WTC11 (cell line): ENCODE measurements at regions not wholly inside any gene's neighbourhood (a gene's known extent, or its start where the extent isn't known, plus 50 kb on each side); places are given as distances from the start of the nearest gene placed in this dataset.

Experiments
- ATAC-seq: fragments of 200-7000 bp; cut with Tn5 transposase; 2 replicates; pipeline ENCODE4 v1.10.0; 2021; ENCODE audit warnings: mild to moderate bottlenecking, moderate library complexity
- CTCF ChIA-PET: fragments of 300-600 bp; sonication (Branson Sonifier 250); formaldehyde crosslinking; loops from one replicate; lab custom pipeline; 2021; ENCODE audit warnings: antibody characterized with exemption; lab: Charles Lee
- POLR2A ChIA-PET: fragments of 350-600 bp; sonication (Branson Sonifier 250); formaldehyde crosslinking; loops from one replicate; lab custom pipeline; 2021; ENCODE audit warnings: antibody characterized with exemption; lab: Charles Lee
- DNase-seq: peaks from one replicate; pipeline ENCODE4 v3.0.0; 2021; ENCODE audit warnings: low spot score
- H3K27ac Mint-ChIP-seq: 2 replicates; pipeline ENCODE4 v1.8.0; 2021; ENCODE audit warnings: mixed read lengths
- H3K27me3 Mint-ChIP-seq: 2 replicates; pipeline ENCODE4 v1.8.0; 2021; ENCODE audit warnings: low read depth, mild to moderate bottlenecking, moderate library complexity, mixed read lengths
- H3K36me3 Mint-ChIP-seq: 2 replicates; pipeline ENCODE4 v1.8.0; 2021; ENCODE audit warnings: mixed read lengths
- H3K4me1 Mint-ChIP-seq: 2 replicates; pipeline ENCODE4 v1.8.0; 2022; ENCODE audit warnings: mixed read lengths
- H3K4me3 Mint-ChIP-seq: 2 replicates; pipeline ENCODE4 v1.8.0; 2021; ENCODE audit warnings: mild to moderate bottlenecking, moderate library complexity, mixed read lengths
- H3K9me3 Mint-ChIP-seq: 2 replicates; pipeline ENCODE4 v1.8.0; 2021; ENCODE audit warnings: mixed read lengths
- CREB1 ChIP-seq: sonication (generic); formaldehyde crosslinking; IDR thresholded peaks from 2 replicates; pipeline ENCODE4 v1.8.0; 2023; ENCODE audit warnings: mild to moderate bottlenecking, missing genetic modification reagents
- CREM ChIP-seq: sonication (generic); formaldehyde crosslinking; IDR thresholded peaks from 2 replicates; pipeline ENCODE4 v1.8.1; 2022; ENCODE audit warnings: mild to moderate bottlenecking, missing genetic modification reagents, moderate library complexity
- ESRRA ChIP-seq: sonication (generic); formaldehyde crosslinking; IDR thresholded peaks from 2 replicates; pipeline ENCODE4 v1.8.1; 2022; ENCODE audit warnings: mild to moderate bottlenecking, missing genetic modification reagents, borderline replicate concordance
- ETV6 ChIP-seq: sonication (generic); formaldehyde crosslinking; IDR thresholded peaks from 2 replicates; pipeline ENCODE4 v1.8.1; 2022; ENCODE audit warnings: mild to moderate bottlenecking, missing genetic modification reagents
- JUN ChIP-seq: sonication (generic); formaldehyde crosslinking; IDR thresholded peaks from 2 replicates; pipeline ENCODE4 v1.8.0; 2023; ENCODE audit warnings: mild to moderate bottlenecking, missing genetic modification reagents
- MLX ChIP-seq: sonication (generic); formaldehyde crosslinking; IDR thresholded peaks from 2 replicates; pipeline ENCODE4 v1.8.1; 2023; ENCODE audit warnings: mild to moderate bottlenecking, missing genetic modification reagents, moderate library complexity
- NR1H2 ChIP-seq: sonication (generic); formaldehyde crosslinking; IDR thresholded peaks from 2 replicates; pipeline ENCODE4 v1.9.0; 2021; ENCODE audit warnings: mild to moderate bottlenecking, moderate library complexity, missing genetic modification reagents
- NR2C2 ChIP-seq: sonication (generic); formaldehyde crosslinking; IDR thresholded peaks from 2 replicates; pipeline ENCODE4 v1.8.0; 2022; ENCODE audit warnings: mild to moderate bottlenecking, missing genetic modification reagents
- NR3C1 ChIP-seq: sonication (generic); formaldehyde crosslinking; conservative IDR thresholded peaks from 2 replicates; pipeline ENCODE4 v1.8.1; 2023; ENCODE audit warnings: low read depth, mild to moderate bottlenecking, missing genetic modification reagents
- PREB ChIP-seq: sonication (generic); formaldehyde crosslinking; IDR thresholded peaks from 2 replicates; pipeline ENCODE4 v1.8.1; 2022; ENCODE audit warnings: mild to moderate bottlenecking, missing genetic modification reagents, moderate library complexity, borderline replicate concordance
- SMAD4 ChIP-seq: sonication (generic); formaldehyde crosslinking; IDR thresholded peaks from 2 replicates; pipeline ENCODE4 v1.8.0; 2022; ENCODE audit warnings: mild to moderate bottlenecking, missing genetic modification reagents
- ZBTB43 ChIP-seq: sonication (generic); formaldehyde crosslinking; IDR thresholded peaks from 2 replicates; pipeline ENCODE4 v1.8.1; 2023; ENCODE audit warnings: mild to moderate bottlenecking, missing genetic modification reagents
- ZMAT4 ChIP-seq: fragments of 250-450 bp; sonication (Bioruptor Pico); IDR thresholded peaks from 2 replicates; pipeline ENCODE4 v1.9.0; 2021; ENCODE audit warnings: mild to moderate bottlenecking
- ZNF121 ChIP-seq: sonication (generic); formaldehyde crosslinking; IDR thresholded peaks from 2 replicates; pipeline ENCODE4 v1.8.0; 2023; ENCODE audit warnings: missing genetic modification reagents
- ZNF416 ChIP-seq: fragments of 250-450 bp; sonication (Bioruptor Pico); IDR thresholded peaks from 2 replicates; pipeline ENCODE4 v1.9.0; 2021; ENCODE audit warnings: mild to moderate bottlenecking, inconsistent platforms
- ZNF423 ChIP-seq: fragments of 250-450 bp; sonication (Bioruptor Pico); IDR thresholded peaks from 2 replicates; pipeline ENCODE4 v2.1.2; 2022; ENCODE audit warnings: mild to moderate bottlenecking, moderate library complexity
- ZNF532 ChIP-seq: fragments of 250-450 bp; sonication (Bioruptor Pico); IDR thresholded peaks from 2 replicates; pipeline ENCODE4 v1.9.0; 2021; ENCODE audit warnings: mild to moderate bottlenecking, borderline replicate concordance
- ZNF671 ChIP-seq: fragments of 250-450 bp; sonication (Bioruptor Pico); IDR thresholded peaks from 2 replicates; pipeline ENCODE4 v1.8.0; 2021; ENCODE audit warnings: mild to moderate bottlenecking
- ZSCAN18 ChIP-seq: fragments of 250-450 bp; sonication (Bioruptor Pico); IDR thresholded peaks from 2 replicates; pipeline ENCODE4 v2.1.2; 2022; ENCODE audit warnings: mild to moderate bottlenecking, moderate library complexity

- no peak for TF ChIP-seq ZNF423 (CRISPR knock-in tag)
- TF ChIP-seq PREB (CRISPR knock-in tag), result no peak
- TF ChIP-seq NR2C2 (CRISPR knock-in tag), result no peak
- TF ChIP-seq MLX (CRISPR knock-in tag), result no peak
These were observed 1279.8 kb upstream of the ADGRL2 start (continued) for GRCh38 chr1:80520949-80521348.

GRCh38 chr1:80517062-80517461 lies 1283.7 kb upstream of the ADGRL2 start:
- Mint-ChIP-seq H3K36me3 (peaks cover 15% of the 10 kb centered on the region), H3K4me1 (no peaks in the 10 kb centered on the region; the same call in 1 of the 2 replicates), H3K27me3 (no peaks in the 10 kb centered on the region), H3K27ac (no peak overlapping the region)
- POLR2A ChIA-PET, result no interaction called here
- no peak for TF ChIP-seq CREM (CRISPR knock-in tag)
- no peak for TF ChIP-seq ZBTB43
- TF ChIP-seq ESRRA (CRISPR knock-in tag), result no peak
- no peak for TF ChIP-seq ZNF671 (CRISPR knock-in tag)
- no peak for TF ChIP-seq CREB1
- TF ChIP-seq ZNF121, result no peak
- no peak for TF ChIP-seq SMAD4 (CRISPR knock-in tag)
- TF ChIP-seq, all 79 proteins: peak for 0
- DNase-seq, result no peak
- Mint-ChIP-seq H3K9me3 (peaks cover 16% of the 10 kb centered on the region), H3K4me3 (no peak overlapping the region)
- no peak for ATAC-seq
- CTCF ChIA-PET, result no interaction called here

GRCh38 chr1:80509965-80510522 lies 1290.7 kb upstream of the ADGRL2 start:
- TF ChIP-seq NR1H2 (CRISPR knock-in tag), result no peak
- no peak for TF ChIP-seq JUN (CRISPR knock-in tag)
- TF ChIP-seq ZMAT4 (CRISPR knock-in tag), result no peak
- no peak for TF ChIP-seq ZSCAN18 (CRISPR knock-in tag)
- TF ChIP-seq NR3C1 (CRISPR knock-in tag), result no peak
- no peak for TF ChIP-seq ZNF416 (CRISPR knock-in tag)
- TF ChIP-seq ETV6, result no peak
- TF ChIP-seq ZNF532 (CRISPR knock-in tag), result no peak
- TF ChIP-seq, all 79 proteins: peak for 0
- H3K4me1 Mint-ChIP-seq, result peaks cover 27% of the 10 kb centered on the region
- ChIA-PET CTCF (no interaction called here), POLR2A (no interaction called here)
- H3K4me3 Mint-ChIP-seq, result no peak overlapping the region
- ATAC-seq (peak; percentile 94), DNase-seq (peak; percentile 21)
- H3K27ac Mint-ChIP-seq, result peak overlapping the region; percentile 86
- H3K36me3 Mint-ChIP-seq, result peaks cover 17% of the 10 kb centered on the region
- no peaks in the 10 kb centered on the region for H3K27me3 Mint-ChIP-seq
- H3K9me3 Mint-ChIP-seq, result peaks cover 22% of the 10 kb centered on the region
